Transverse colon (tissue), 4 donors: ENCODE measurements at regions not wholly inside any gene's neighbourhood (a gene's known extent, or its start where the extent isn't known, plus 50 kb on each side); places are given as distances from the start of the nearest gene placed in this dataset.

ENCODE experiments used
- DNase-seq: peaks from one replicate; pipeline ENCODE4 v3.0.0-alpha.2; 2019
- H3K27ac ChIP-seq, 4 donors: fragments of 200-600 bp; sonication (generic); 2 replicates each; pipeline ENCODE4 v1.5.1; 2016 to 2018; ENCODE audit warnings: inconsistent platforms in 4 of 4
- H3K27me3 ChIP-seq: fragments of 200-600 bp; sonication (generic); 2 replicates; pipeline ENCODE4 v1.5.1; 2017; ENCODE audit warnings: inconsistent platforms
- H3K36me3 ChIP-seq, 4 donors: fragments of 200-600 bp; sonication (generic); 2 replicates each; pipeline ENCODE4 v1.5.1; 2017 to 2019; ENCODE audit warnings: inconsistent platforms in 4 of 4
- H3K4me1 ChIP-seq, 4 donors: fragments of 200-600 bp; sonication (generic); 2 replicates each; pipeline ENCODE4 v1.5.1; 2017 to 2020; ENCODE audit warnings: inconsistent platforms in 4 of 4
- H3K4me3 ChIP-seq, 4 donors: fragments of 200-600 bp; sonication (generic); 1 replicate in 1 of 4; 2 replicates in 3 of 4; pipeline versions ENCODE4 v1.5.1 to v1.6.1; 2017 to 2019; ENCODE audit warnings: inconsistent platforms in 4 of 4
- H3K9me3 ChIP-seq, 2 donors: fragments of 200-600 bp; sonication (generic); 2 replicates each; pipeline ENCODE4 v1.5.1; 2017 to 2019; ENCODE audit warnings: inconsistent platforms in 2 of 2
- CTCF ChIP-seq, 5 experiments: fragments of 200-600 bp in 3 of 5; fragments of 450-650 bp in 2 of 5; sonication (generic) in 3 of 5; IDR thresholded peaks; 1 replicate in 2 of 5; 2 replicates in 3 of 5; pipeline ENCODE4 v1.5.1; 2016 to 2017; ENCODE audit warnings: antibody characterized with exemption in 5 of 5, inconsistent platforms in 3 of 5, mild to moderate bottlenecking in 2 of 5, moderate library complexity in 1 of 5
- EP300 ChIP-seq: sonication (generic); formaldehyde crosslinking; IDR thresholded peaks from one replicate; pipeline ENCODE4 v1.6.1; 2017; ENCODE audit warnings: antibody characterized with exemption, low read depth
- POLR2A ChIP-seq: fragments of 450-650 bp; IDR thresholded peaks from one replicate; pipeline ENCODE4 v1.6.1; 2016; ENCODE audit warnings: antibody characterized with exemption, mild to moderate bottlenecking, moderate library complexity
- POLR2AphosphoS5 ChIP-seq, 3 donors: sonication (generic); formaldehyde crosslinking; IDR thresholded peaks; one replicate each; pipeline ENCODE4 v1.6.1; 2016; ENCODE audit warnings: antibody characterized with exemption in 3 of 3
- WGBS, 2 donors: methylation state at CpG; one replicate each; pipeline ENCODE4 v1.1.5; 2018; ENCODE audit warnings: low coverage in 1 of 2; 5-methylcytosine and 5-hydroxymethylcytosine counted together
- in situ Hi-C, 4 donors: fragments of 200-750 bp; cut with MboI; loops; one replicate each; pipeline versions ENCODE4 v1.15.0 to v1.15.1; 2017; ENCODE audit warnings: low sequenced_read_pairs in 3 of 4, low pct_ligation_motif_present in 1 of 4, low pct_unique_long_range_greater_than_20kb in 1 of 4
- intact Hi-C: fragments of 100-400 bp; cut with DNase I; formaldehyde crosslinking; loops from one replicate; pipeline ENCODE4 v1.15.1; 2023; ENCODE audit warnings: low total_unique reads

DNA sequence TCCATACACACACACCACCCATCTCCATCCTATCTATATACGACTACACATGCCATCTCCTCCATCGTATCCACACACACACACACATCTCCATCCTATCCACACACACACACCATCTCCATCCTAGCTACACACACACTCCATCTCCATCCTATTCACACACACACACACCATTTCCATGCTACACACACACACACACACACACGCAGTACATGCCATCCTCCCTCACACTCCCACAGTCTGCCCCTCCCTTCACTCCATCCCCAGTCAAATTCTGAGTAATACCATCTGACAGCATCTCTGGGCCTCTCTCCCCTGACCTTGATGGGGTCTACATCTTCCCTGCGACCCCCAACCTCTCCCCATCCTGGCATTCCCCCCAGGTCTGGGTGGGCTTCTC lies 193.8 kb upstream of the LHX5 start:
- no peak for DNase-seq
- TF ChIP-seq POLR2A (no peak), POLR2AphosphoS5 (IDR thresholded peaks at IDR 0.05) (no peak), CTCF (IDR thresholded peaks at IDR 0.05) (no peak), EP300 (no peak)
- Histone ChIP-seq H3K9me3 (no peaks in the 10 kb centered on the region), H3K4me1 (no peaks in the 10 kb centered on the region), H3K27me3 (peaks cover 27% of the 10 kb centered on the region), H3K4me3 (no peak overlapping the region), H3K36me3 (no peaks in the 10 kb centered on the region), H3K27ac (no peak overlapping the region)
- 79 to 80% methylated on average over 4 of the region's 4 CpGs for WGBS, 2 donors
- in situ Hi-C loops (no loop called here), intact Hi-C loops (loop anchor here (5.0 kb wide), 1 partner anchor 762 kb away; no protein-coding TSS in a partner anchor)

DNA sequence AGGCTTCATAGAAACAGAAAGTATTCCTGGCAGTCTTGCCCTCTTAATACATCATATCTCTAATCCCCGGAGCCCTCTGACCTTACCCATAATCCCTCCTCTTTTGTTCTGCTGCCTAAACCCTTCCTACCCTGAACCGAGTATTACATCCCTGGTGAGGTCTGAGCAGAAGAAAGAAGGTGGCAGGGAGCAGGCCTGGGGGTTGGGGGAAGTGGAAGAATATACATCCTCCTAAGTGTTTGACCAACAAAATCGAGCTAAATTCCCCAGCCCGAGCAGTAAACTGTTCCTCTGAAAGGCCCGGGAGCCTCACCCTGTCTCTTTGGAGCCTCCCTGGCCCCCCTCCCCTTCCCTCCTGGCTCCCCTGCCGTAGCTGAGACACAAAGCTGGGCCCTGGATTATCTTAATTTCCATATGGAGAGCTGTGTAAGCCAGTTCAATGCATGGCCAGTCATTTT lies 192.6 kb upstream of the LHX5 start:
- WGBS, 2 donors: 20 to 33% methylated on average over 2 to 6 of the region's 6 CpGs
- Histone ChIP-seq H3K27ac (no peak overlapping the region), H3K4me3 (no peak overlapping the region), H3K9me3 (no peaks in the 10 kb centered on the region), H3K27me3 (peaks cover 17% of the 10 kb centered on the region), H3K4me1 (no peaks in the 10 kb centered on the region), H3K36me3 (no peaks in the 10 kb centered on the region)
- DNase-seq: no peak
- intact Hi-C loops: no loop called here
- no peak for TF ChIP-seq CTCF (IDR thresholded peaks at IDR 0.05)
- no peak for TF ChIP-seq EP300
- in situ Hi-C loops: no loop called here

DNA sequence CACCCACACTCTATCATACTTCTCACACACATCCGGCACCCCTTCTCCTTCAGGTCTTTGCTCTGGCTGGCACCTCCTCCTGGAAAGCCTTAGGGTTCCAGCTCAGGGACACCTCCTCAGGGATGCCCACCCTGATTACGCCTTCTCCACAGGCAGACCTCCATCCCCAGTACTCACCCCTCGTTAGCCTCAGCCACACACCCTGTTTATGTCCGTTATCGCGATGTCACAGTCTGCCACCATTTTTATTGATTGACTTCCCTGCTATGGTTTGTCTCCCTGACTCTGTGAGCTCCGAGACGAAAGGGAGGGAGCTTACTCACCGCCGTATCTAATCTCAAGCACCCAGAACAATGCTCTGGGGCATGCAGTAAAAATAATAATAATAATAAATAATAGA lies 191.7 kb upstream of the LHX5 start:
- peaks cover 8% of the 10 kb centered on the region for H3K27me3 ChIP-seq
- no peak overlapping the region for H3K4me3 ChIP-seq
- 78 to 83% methylated on average over 4 to 10 of the region's 10 CpGs for WGBS, 2 donors

GRCh38 chr12:113660936-113661335 lies 189.3 kb upstream of the LHX5 start:
- DNase-seq: no peak
- H3K4me1 ChIP-seq: no peaks in the 10 kb centered on the region
- no peaks in the 10 kb centered on the region for H3K9me3 ChIP-seq
- no peak for TF ChIP-seq POLR2AphosphoS5 (IDR thresholded peaks at IDR 0.05)
- TF ChIP-seq CTCF (IDR thresholded peaks at IDR 0.05): no peak
- no peak for TF ChIP-seq POLR2A
- no peak for TF ChIP-seq EP300
- in situ Hi-C loops: no loop called here
- H3K36me3 ChIP-seq: no peaks in the 10 kb centered on the region
- no peak overlapping the region for H3K4me3 ChIP-seq
- WGBS, 2 donors: 44 to 47% methylated on average over 2 of the region's 2 CpGs
- intact Hi-C loops: no loop called here
- no peaks in the 10 kb centered on the region for H3K27me3 ChIP-seq
- no peak overlapping the region for H3K27ac ChIP-seq

More for the DNA sequence above, 191.7 kb upstream of the LHX5 start:
- no peak for DNase-seq
- in situ Hi-C loops (no loop called here), intact Hi-C loops (no loop called here)
- Histone ChIP-seq H3K9me3 (no peaks in the 10 kb centered on the region), H3K4me1 (no peaks in the 10 kb centered on the region), H3K27ac (no peak overlapping the region), H3K36me3 (no peaks in the 10 kb centered on the region)
- TF ChIP-seq POLR2AphosphoS5 (IDR thresholded peaks at IDR 0.05): no peak
- no peak for TF ChIP-seq POLR2A
- no peak for TF ChIP-seq CTCF (IDR thresholded peaks at IDR 0.05)
- TF ChIP-seq EP300: no peak
